Astrocyte (in vitro differentiated cells and primary cell): ENCODE measurements at regions not wholly inside any gene's neighbourhood (a gene's known extent, or its start where the extent isn't known, plus 50 kb on each side); places are given as distances from the start of the nearest gene placed in this dataset.

Experiments
- DNase-seq: peaks from one replicate; pipeline ENCODE4 v3.0.0-alpha.2; 2010; ENCODE audit warnings: low read depth
- FAIRE-seq: peaks from 2 replicates; lab custom pipeline; 2011; peaks lifted over from hg19 to GRCh38; lab: Jason Lieb, UNC
- H2AFZ ChIP-seq: 2 replicates; pipeline ENCODE4 v1.6.0; 2012; ENCODE audit warnings: low read depth, low read length, inconsistent platforms
- H3K27ac ChIP-seq: 2 replicates; pipeline ENCODE4 v1.5.1; 2011; ENCODE audit warnings: low read depth, low read length, inconsistent platforms
- H3K27me3 ChIP-seq: 2 replicates; pipeline ENCODE4 v1.6.0; 2011; ENCODE audit warnings: low read length, inconsistent platforms; ENCODE audit not compliant: insufficient read depth
- H3K36me3 ChIP-seq: 2 replicates; pipeline ENCODE4 v1.5.1; 2011; ENCODE audit warnings: low read length, inconsistent platforms; ENCODE audit not compliant: insufficient read depth
- H3K4me1 ChIP-seq: 2 replicates; pipeline ENCODE4 v1.5.1; 2011; ENCODE audit warnings: low read length, inconsistent platforms; ENCODE audit not compliant: insufficient read depth
- H3K4me2 ChIP-seq: 2 replicates; pipeline ENCODE4 v1.6.0; 2012; ENCODE audit warnings: low read length, inconsistent platforms
- H3K4me3 ChIP-seq: 2 replicates; pipeline ENCODE4 v1.5.1; 2011; ENCODE audit warnings: low read depth, mild to moderate bottlenecking, low read length, inconsistent platforms; ENCODE audit not compliant: insufficient read depth
- H3K79me2 ChIP-seq: 2 replicates; pipeline ENCODE4 v1.6.0; 2012; ENCODE audit warnings: mild to moderate bottlenecking, low read length, inconsistent platforms; ENCODE audit not compliant: insufficient read depth
- H3K9ac ChIP-seq: 2 replicates; pipeline ENCODE4 v1.6.0; 2012; ENCODE audit warnings: mild to moderate bottlenecking, low read length, inconsistent platforms
- H3K9me3 ChIP-seq: 2 replicates; pipeline ENCODE4 v1.5.1; 2012; ENCODE audit warnings: low read depth, mild to moderate bottlenecking, low read length, inconsistent platforms; ENCODE audit not compliant: insufficient read depth
- H4K20me1 ChIP-seq: 2 replicates; pipeline ENCODE4 v1.6.0; 2012; ENCODE audit warnings: low read length, inconsistent platforms; ENCODE audit not compliant: insufficient read depth
- H3K27ac Mint-ChIP-seq: one replicate; pipeline ENCODE4 v1.8.0; 2021; ENCODE audit warnings: mild to moderate bottlenecking, mixed read lengths; ENCODE audit not compliant: unreplicated experiment
- H3K27me3 Mint-ChIP-seq: one replicate; pipeline ENCODE4 v1.8.0; 2021; ENCODE audit warnings: low read depth, mixed read lengths; ENCODE audit not compliant: unreplicated experiment
- H3K36me3 Mint-ChIP-seq: one replicate; pipeline ENCODE4 v1.8.0; 2021; ENCODE audit warnings: low read depth, mixed read lengths; ENCODE audit not compliant: unreplicated experiment
- H3K4me1 Mint-ChIP-seq: one replicate; pipeline ENCODE4 v1.8.0; 2021; ENCODE audit warnings: low read depth, mixed read lengths; ENCODE audit not compliant: unreplicated experiment
- H3K4me3 Mint-ChIP-seq: one replicate; pipeline ENCODE4 v1.8.0; 2021; ENCODE audit warnings: mild to moderate bottlenecking, moderate library complexity, mixed read lengths; ENCODE audit not compliant: unreplicated experiment
- H3K9me3 Mint-ChIP-seq: one replicate; pipeline ENCODE4 v1.8.0; 2021; ENCODE audit warnings: mild to moderate bottlenecking, mixed read lengths; ENCODE audit not compliant: unreplicated experiment
- EZH2 ChIP-seq: IDR thresholded peaks from 2 replicates; pipeline ENCODE4 v1.6.1; 2012; ENCODE audit warnings: mild to moderate bottlenecking, low read length, inconsistent platforms; ENCODE audit not compliant: insufficient read depth
- TF ChIP-seq, protein P1 (sequence below): IDR thresholded peaks from 2 replicates; pipeline ENCODE4 v1.5.1; 2011; ENCODE audit warnings: low read depth, mild to moderate bottlenecking, inconsistent platforms, low read length, moderate library complexity; ENCODE audit not compliant: insufficient read depth

DNA sequence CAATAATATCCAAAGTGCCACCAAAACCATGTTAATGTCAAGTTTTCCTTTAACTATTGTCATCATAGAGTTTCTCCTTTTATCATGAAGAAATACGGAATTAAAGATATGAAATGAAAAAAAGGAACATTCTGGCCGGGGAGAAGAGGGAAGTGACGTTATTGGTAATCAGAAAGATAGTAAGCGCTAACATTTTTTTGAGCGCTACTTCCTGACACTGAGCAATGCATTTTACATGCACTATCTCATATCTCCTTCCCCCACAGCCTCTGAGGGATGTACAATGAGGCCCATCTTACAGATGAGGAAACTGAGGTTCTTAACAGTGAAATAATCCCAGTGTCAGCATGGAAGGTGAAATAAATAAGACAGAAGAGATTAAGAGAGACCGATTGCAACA is 410.9 kb downstream of the SOX9 start:
- Mint-ChIP-seq H3K4me1 (peaks cover 16% of the 10 kb centered on the region), H3K36me3 (peaks cover 3% of the 10 kb centered on the region), H3K27ac (no peak overlapping the region), H3K9me3 (peaks cover 1% of the 10 kb centered on the region), H3K27me3 (no peaks in the 10 kb centered on the region), H3K4me3 (no peak overlapping the region)
- FAIRE-seq (no peak), DNase-seq (no peak)
- H2AFZ ChIP-seq: no peak overlapping the region
- peaks cover 87% of the 10 kb centered on the region for H4K20me1 ChIP-seq
- no peak overlapping the region for H3K4me3 ChIP-seq
- no peaks in the 10 kb centered on the region for H3K4me1 ChIP-seq
- H3K27me3 ChIP-seq: no peaks in the 10 kb centered on the region
- no peak overlapping the region for H3K4me2 ChIP-seq
- H3K79me2 ChIP-seq: peaks cover 98% of the 10 kb centered on the region
- H3K36me3 ChIP-seq: no peaks in the 10 kb centered on the region
- H3K9me3 ChIP-seq: no peaks in the 10 kb centered on the region
- TF ChIP-seq EZH2: no peak
- TF ChIP-seq, protein P1, sequence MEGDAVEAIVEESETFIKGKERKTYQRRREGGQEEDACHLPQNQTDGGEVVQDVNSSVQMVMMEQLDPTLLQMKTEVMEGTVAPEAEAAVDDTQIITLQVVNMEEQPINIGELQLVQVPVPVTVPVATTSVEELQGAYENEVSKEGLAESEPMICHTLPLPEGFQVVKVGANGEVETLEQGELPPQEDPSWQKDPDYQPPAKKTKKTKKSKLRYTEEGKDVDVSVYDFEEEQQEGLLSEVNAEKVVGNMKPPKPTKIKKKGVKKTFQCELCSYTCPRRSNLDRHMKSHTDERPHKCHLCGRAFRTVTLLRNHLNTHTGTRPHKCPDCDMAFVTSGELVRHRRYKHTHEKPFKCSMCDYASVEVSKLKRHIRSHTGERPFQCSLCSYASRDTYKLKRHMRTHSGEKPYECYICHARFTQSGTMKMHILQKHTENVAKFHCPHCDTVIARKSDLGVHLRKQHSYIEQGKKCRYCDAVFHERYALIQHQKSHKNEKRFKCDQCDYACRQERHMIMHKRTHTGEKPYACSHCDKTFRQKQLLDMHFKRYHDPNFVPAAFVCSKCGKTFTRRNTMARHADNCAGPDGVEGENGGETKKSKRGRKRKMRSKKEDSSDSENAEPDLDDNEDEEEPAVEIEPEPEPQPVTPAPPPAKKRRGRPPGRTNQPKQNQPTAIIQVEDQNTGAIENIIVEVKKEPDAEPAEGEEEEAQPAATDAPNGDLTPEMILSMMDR: no peak
- no peak overlapping the region for H3K27ac ChIP-seq
- H3K9ac ChIP-seq: no peak overlapping the region

- H3K27ac Mint-ChIP-seq: no peak overlapping the region
- no peaks in the 10 kb centered on the region for H3K9me3 ChIP-seq
- no peaks in the 10 kb centered on the region for H3K36me3 ChIP-seq
Measured at GRCh38 chr17:72534265-72534664, 413.4 kb downstream of the SOX9 start.

GRCh38 chr17:72534776-72535175 is 414.0 kb downstream of the SOX9 start:
- peaks cover 98% of the 10 kb centered on the region for H3K79me2 ChIP-seq
- FAIRE-seq: no peak

More at GRCh38 chr17:72534265-72534664, 413.4 kb downstream of the SOX9 start:
- no peak for TF ChIP-seq EZH2
- TF ChIP-seq, protein P1: no peak
- peaks cover 1% of the 10 kb centered on the region for H3K9me3 Mint-ChIP-seq
- DNase-seq (no peak), FAIRE-seq (no peak)
- no peak overlapping the region for H3K4me3 ChIP-seq
- peaks cover 9% of the 10 kb centered on the region for H3K4me1 ChIP-seq
- H3K36me3 Mint-ChIP-seq: peaks cover 3% of the 10 kb centered on the region
- no peak overlapping the region for H3K9ac ChIP-seq
- H3K27me3 Mint-ChIP-seq: no peaks in the 10 kb centered on the region
- H3K27me3 ChIP-seq: no peaks in the 10 kb centered on the region
- H4K20me1 ChIP-seq: peaks cover 86% of the 10 kb centered on the region
- H3K4me1 Mint-ChIP-seq: peaks cover 22% of the 10 kb centered on the region
- no peak overlapping the region for H2AFZ ChIP-seq
- H3K27ac ChIP-seq: no peak overlapping the region
- H3K4me3 Mint-ChIP-seq: no peak overlapping the region
- H3K79me2 ChIP-seq: peaks cover 99% of the 10 kb centered on the region
- no peak overlapping the region for H3K4me2 ChIP-seq

More at GRCh38 chr17:72534776-72535175, 414.0 kb downstream of the SOX9 start:
- Histone ChIP-seq H3K4me3 (no peak overlapping the region), H3K9ac (no peak overlapping the region), H3K9me3 (no peaks in the 10 kb centered on the region), H3K27me3 (no peaks in the 10 kb centered on the region), H4K20me1 (peaks cover 85% of the 10 kb centered on the region), H3K36me3 (no peaks in the 10 kb centered on the region), H3K4me1 (peaks cover 14% of the 10 kb centered on the region), H2AFZ (no peak overlapping the region), H3K4me2 (no peak overlapping the region), H3K27ac (no peak overlapping the region)
- TF ChIP-seq EZH2: no peak
- TF ChIP-seq, protein P1: no peak
- Mint-ChIP-seq H3K27ac (no peak overlapping the region), H3K9me3 (peaks cover 1% of the 10 kb centered on the region), H3K4me3 (no peak overlapping the region), H3K36me3 (peaks cover 3% of the 10 kb centered on the region), H3K4me1 (peaks cover 27% of the 10 kb centered on the region), H3K27me3 (no peaks in the 10 kb centered on the region)
- no peak for DNase-seq
